Gastrocnemius medialis (tissue), 4 donors: ENCODE measurements at regions not wholly inside any gene's neighbourhood (a gene's known extent, or its start where the extent isn't known, plus 50 kb on each side); places are given as distances from the start of the nearest gene placed in this dataset.

Source experiments
- ATAC-seq, 2 donors: fragments of 150-250 bp; one replicate each; pipeline ENCODE4 v1.9.1; 2016
- DNase-seq, 2 donors: peaks; one replicate each; pipeline ENCODE4 v3.0.0-alpha.2; 2019
- H3K27ac ChIP-seq, 4 donors: fragments of 200-600 bp; sonication (generic); 1 replicate in 1 of 4; 2 replicates in 3 of 4; pipeline ENCODE4 v1.5.1; 2016 to 2018; ENCODE audit warnings: mild to moderate bottlenecking in 2 of 4, moderate library complexity in 1 of 4
- H3K27me3 ChIP-seq, 3 donors: fragments of 200-600 bp; sonication (generic) in 2 of 3; 1 replicate in 1 of 3; 2 replicates in 2 of 3; pipeline versions ENCODE4 v1.5.1 to v1.6.0; 2016 to 2019; ENCODE audit warnings: mild to moderate bottlenecking in 1 of 3, moderate library complexity in 1 of 3
- H3K36me3 ChIP-seq, 2 donors: fragments of 200-600 bp; sonication (generic) in 1 of 2; one replicate each; pipeline ENCODE4 v1.5.1; 2017 to 2018
- H3K4me1 ChIP-seq, 2 donors: fragments of 200-600 bp; sonication (generic) in 1 of 2; one replicate each; pipeline ENCODE4 v1.5.1; 2016 to 2017; ENCODE audit warnings: mild to moderate bottlenecking in 2 of 2
- H3K4me3 ChIP-seq, 4 donors: fragments of 200-600 bp; sonication (generic) in 3 of 4; 1 replicate in 1 of 4; 2 replicates in 3 of 4; pipeline ENCODE4 v1.5.1; 2016 to 2019; ENCODE audit warnings: mild to moderate bottlenecking in 2 of 4
- H3K9me3 ChIP-seq, 3 donors: fragments of 200-600 bp; sonication (generic) in 2 of 3; 1 replicate in 1 of 3; 2 replicates in 2 of 3; pipeline ENCODE4 v1.5.1; 2016 to 2019
- CTCF ChIP-seq, 5 experiments: fragments of 450-650 bp in 3 of 5; fragments of 200-600 bp in 2 of 5; sonication (generic) in 2 of 5; IDR thresholded peaks in 4 of 5; conservative IDR thresholded peaks in 1 of 5; 1 replicate in 4 of 5; 2 replicates in 1 of 5; pipeline ENCODE4 v1.5.1; 2016 to 2019; ENCODE audit warnings: antibody characterized with exemption in 5 of 5, mild to moderate bottlenecking in 3 of 5, moderate library complexity in 3 of 5
- POLR2A ChIP-seq, 2 donors: fragments of 450-650 bp; IDR thresholded peaks; one replicate each; pipeline ENCODE4 v1.6.1; 2017; ENCODE audit warnings: antibody characterized with exemption in 2 of 2, mild to moderate bottlenecking in 2 of 2, moderate library complexity in 2 of 2
- in situ Hi-C, 4 donors: fragments of 200-750 bp; cut with MboI; loops; one replicate each; pipeline versions ENCODE4 v1.15.0 to v1.8.0; 2017; ENCODE audit warnings: low sequenced_read_pairs in 4 of 4
- intact Hi-C: fragments of 100-400 bp; cut with DNase I; formaldehyde crosslinking; loops from one replicate; pipeline ENCODE4 v1.15.1; 2023; ENCODE audit warnings: low total_unique reads

GRCh38 chr6:150527100-150527499, 72.6 kb upstream of the PLEKHG1 start:
- no peak for ATAC-seq

GRCh38 chr6:150528648-150529285, 70.9 kb upstream of the PLEKHG1 start:
- no peak for TF ChIP-seq CTCF (IDR thresholded peaks at IDR 0.05 in 4 of 5, conservative IDR thresholded peaks at IDR 0.05 in 1 of 5)
- TF ChIP-seq POLR2A (IDR thresholded peaks at IDR 0.05), result no peak
- Histone ChIP-seq H3K4me3 (no peak overlapping the region), H3K9me3 (no peaks in the 10 kb centered on the region), H3K36me3 (no peaks in the 10 kb centered on the region), H3K27me3 (no peaks in the 10 kb centered on the region), H3K4me1 (no peaks in the 10 kb centered on the region), H3K27ac (no peak overlapping the region)
- in situ Hi-C loops (no loop called here), intact Hi-C loops (no loop called here)
- ATAC-seq, result no peak
- peak in 1 of 2 donors; percentile 5 for DNase-seq

More at GRCh38 chr6:150527100-150527499, 72.6 kb upstream of the PLEKHG1 start:
- H3K9me3 ChIP-seq, result no peaks in the 10 kb centered on the region
- H3K36me3 ChIP-seq, result no peaks in the 10 kb centered on the region
- intact Hi-C loops, result no loop called here
- in situ Hi-C loops, result no loop called here
- no peak overlapping the region for H3K4me3 ChIP-seq
- H3K27ac ChIP-seq, result no peak overlapping the region
- no peaks in the 10 kb centered on the region for H3K27me3 ChIP-seq
- TF ChIP-seq CTCF (IDR thresholded peaks at IDR 0.05 in 4 of 5, conservative IDR thresholded peaks at IDR 0.05 in 1 of 5) (no peak), POLR2A (IDR thresholded peaks at IDR 0.05) (no peak)
- DNase-seq, result no peak
- H3K4me1 ChIP-seq, result no peaks in the 10 kb centered on the region

GRCh38 chr6:150529646-150530045, 70.0 kb upstream of the PLEKHG1 start:
- DNase-seq, result no peak
- TF ChIP-seq POLR2A (IDR thresholded peaks at IDR 0.05) (no peak), CTCF (IDR thresholded peaks at IDR 0.05 in 4 of 5, conservative IDR thresholded peaks at IDR 0.05 in 1 of 5) (no peak)
- intact Hi-C loops (no loop called here), in situ Hi-C loops (no loop called here)
- H3K4me3 ChIP-seq, result no peak overlapping the region
- H3K27me3 ChIP-seq, result no peaks in the 10 kb centered on the region
- no peak overlapping the region for H3K27ac ChIP-seq
- ATAC-seq, result no peak
- H3K36me3 ChIP-seq, result no peaks in the 10 kb centered on the region
- H3K9me3 ChIP-seq, result no peaks in the 10 kb centered on the region
- no peaks in the 10 kb centered on the region for H3K4me1 ChIP-seq

- DNase-seq (no peak), ATAC-seq (no peak)
- H3K27me3 ChIP-seq, result no peaks in the 10 kb centered on the region
- H3K4me1 ChIP-seq, result no peaks in the 10 kb centered on the region
- H3K9me3 ChIP-seq, result no peaks in the 10 kb centered on the region
- no peaks in the 10 kb centered on the region for H3K36me3 ChIP-seq
- H3K27ac ChIP-seq, result no peak overlapping the region
- TF ChIP-seq POLR2A (IDR thresholded peaks at IDR 0.05) (no peak), CTCF (IDR thresholded peaks at IDR 0.05 in 4 of 5, conservative IDR thresholded peaks at IDR 0.05 in 1 of 5) (no peak)
- in situ Hi-C loops, result no loop called here
- H3K4me3 ChIP-seq, result no peak overlapping the region
- intact Hi-C loops, result no loop called here
Observed at GRCh38 chr6:150531957-150532356, 67.7 kb upstream of the PLEKHG1 start.

GRCh38 chr6:150534553-150534952, 65.1 kb upstream of the PLEKHG1 start:
- intact Hi-C loops, result no loop called here
- Histone ChIP-seq H3K36me3 (no peaks in the 10 kb centered on the region), H3K9me3 (no peaks in the 10 kb centered on the region), H3K4me3 (no peak overlapping the region), H3K27me3 (no peaks in the 10 kb centered on the region), H3K4me1 (no peaks in the 10 kb centered on the region), H3K27ac (no peak overlapping the region)
- no peak for TF ChIP-seq CTCF (IDR thresholded peaks at IDR 0.05 in 4 of 5, conservative IDR thresholded peaks at IDR 0.05 in 1 of 5)
- no peak for TF ChIP-seq POLR2A (IDR thresholded peaks at IDR 0.05)
- in situ Hi-C loops, result no loop called here
- ATAC-seq (no peak), DNase-seq (no peak)
